ENCODE measurements at regions not wholly inside any gene's neighbourhood (a gene's known extent, or its start where the extent isn't known, plus 50 kb on each side); places are given as distances from the start of the nearest gene placed in this dataset.

- no peak for TF ChIP-seq POU2F2 (IDR thresholded peaks at IDR 0.05; ENCODE audit: borderline replicate concordance, low read depth, low read length)
- no peak for TF ChIP-seq ZNF207 (IDR thresholded peaks at IDR 0.05; ENCODE audit: borderline replicate concordance)
- TF ChIP-seq ZNF217 (IDR thresholded peaks at IDR 0.05): no peak
- no peak for TF ChIP-seq RELB (IDR thresholded peaks at IDR 0.05; ENCODE audit: low read depth)
- no peak for TF ChIP-seq PAX5 (IDR thresholded peaks at IDR 0.05; ENCODE audit: borderline replicate concordance, low read depth, low read length)
Observed at GRCh38 chr20:4325548-4326187, 76.6 kb upstream of the ADRA1D start (continued).

DNA sequence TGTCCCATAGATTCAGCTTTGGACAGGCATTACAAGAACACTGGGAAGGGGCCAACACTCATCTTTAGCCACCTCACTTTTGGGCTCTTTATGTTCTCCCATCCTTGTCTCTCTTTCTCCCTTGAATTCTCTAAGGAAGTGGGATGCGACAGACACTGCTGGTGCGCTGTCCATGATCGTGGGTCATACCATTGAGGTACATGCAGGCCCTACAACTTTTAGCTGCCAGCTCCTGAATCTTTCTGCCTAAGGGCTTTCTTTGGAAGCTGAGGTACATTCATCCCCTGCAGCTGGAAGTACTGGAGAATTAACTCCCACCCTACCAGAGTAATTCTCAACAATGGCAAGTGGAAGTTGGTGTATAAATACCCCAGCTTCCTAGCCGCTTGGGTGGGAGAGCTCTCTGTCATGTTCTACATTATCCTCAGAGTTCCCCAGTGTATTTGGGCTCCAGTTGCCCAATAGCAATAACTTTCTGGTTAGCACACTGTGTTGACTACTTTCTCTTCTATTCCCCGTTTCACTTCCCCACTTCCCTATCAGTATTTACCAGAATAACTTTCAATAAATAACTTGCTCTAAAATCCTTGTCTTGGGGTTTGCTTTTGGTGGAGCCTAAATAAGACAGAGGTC is 75.6 kb upstream of the ADRA1D start:
- no TSS peak for BruUV-seq (replicated peaks)
- 29% methylated on average over 5 of the region's 5 CpGs for WGBS (ENCODE audit: insufficient coverage, insufficient replicate concordance, low lambda C conversion rate, missing lambda C conversion rate)
- Histone ChIP-seq H3K9me3 (replicated peaks; ENCODE audit: control insufficient read depth, insufficient read depth, low read length) (no peaks in the 10 kb centered on the region; the same call in 2 of the 3 replicates), H3K9ac (ENCODE audit: control insufficient read depth, insufficient read depth, low read length) (no peak overlapping the region), H3K4me2 (ENCODE audit: control insufficient read depth, insufficient read depth) (no peak overlapping the region), H3K27me3 (replicated peaks in 1 of 2; ENCODE audit: control insufficient read depth in 2 of 2, insufficient read depth in 2 of 2, low read length in 1 of 2) (no peaks in the 10 kb centered on the region), H4K20me1 (ENCODE audit: control insufficient read depth, insufficient read depth) (no peaks in the 10 kb centered on the region), H3K27ac (ENCODE audit: control insufficient read depth, insufficient read depth) (no peak overlapping the region), H3K79me2 (ENCODE audit: control insufficient read depth, insufficient read depth, low read length) (no peaks in the 10 kb centered on the region), H3K4me1 (ENCODE audit: control insufficient read depth, insufficient read depth, low read length) (no peaks in the 10 kb centered on the region), H3K4me3 (no peak overlapping the region), H3K36me3 (ENCODE audit: control insufficient read depth in 2 of 2, insufficient read depth in 2 of 2, low read length in 1 of 2) (no peaks in the 10 kb centered on the region), H2AFZ (ENCODE audit: control insufficient read depth, low read depth, low read length) (no peak overlapping the region)
- CTCF ChIA-PET: no interaction called here
- intact Hi-C loops (cut with micrococcal nuclease; ENCODE audit: unreplicated experiment): no loop called here
- POLR2A ChIA-PET: no interaction called here
- DNase-seq (ENCODE audit: low read depth, low spot score): no peak
- SMC1A ChIA-PET (ENCODE audit: uncharacterized antibody, unreplicated experiment): no interaction called here
- RAD21 ChIA-PET (ENCODE audit: unreplicated experiment): no interaction called here
- ATAC-seq: no peak
- in situ Hi-C loops (cut with MboI): no loop called here
- no peak for FAIRE-seq
- TF ChIP-seq SPI1 (IDR thresholded peaks at IDR 0.05; ENCODE audit: borderline replicate concordance, insufficient read depth, low read depth, low read length) (peak; percentile 9; the same call in 1 of the 2 replicates), KDM1A (IDR thresholded peaks at IDR 0.05; ENCODE audit: borderline replicate concordance) (no peak)

All from GM12878 (cell line).